Natural killer cell (primary cell): ENCODE measurements at regions not wholly inside any gene's neighbourhood (a gene's known extent, or its start where the extent isn't known, plus 50 kb on each side); places are given as distances from the start of the nearest gene placed in this dataset.

Experiments
- ATAC-seq, 3 donors: fragments of 150-1000 bp in 2 of 3; fragments of 200-7000 bp in 1 of 3; cut with Tn5 transposase; 1 replicate in 1 of 3; 2 replicates in 2 of 3; pipeline ENCODE4 v1.10.0; 2021; ENCODE audit warnings: mild to moderate bottlenecking in 2 of 3, moderate library complexity in 2 of 3
- DNase-seq, 2 donors: peaks; one replicate each; pipeline versions ENCODE4 v3.0.0 to v3.0.0-alpha.2; 2013 to 2021; ENCODE audit warnings: mixed read lengths in 1 of 2
- H3K27ac ChIP-seq: one replicate; pipeline ENCODE4 v1.5.1; 2013; ENCODE audit warnings: mild to moderate bottlenecking, low read length
- H3K27me3 ChIP-seq: one replicate; pipeline ENCODE4 v1.6.1; 2013; ENCODE audit warnings: low read length; ENCODE audit not compliant: control insufficient read depth, insufficient read depth
- H3K36me3 ChIP-seq: one replicate; pipeline ENCODE4 v1.6.1; 2013; ENCODE audit warnings: low read length; ENCODE audit not compliant: control insufficient read depth, insufficient read depth
- H3K4me1 ChIP-seq: one replicate; pipeline ENCODE4 v1.6.1; 2013; ENCODE audit warnings: low read length; ENCODE audit not compliant: control insufficient read depth, insufficient read depth
- H3K4me3 ChIP-seq: one replicate; pipeline ENCODE4 v1.5.1; 2013; ENCODE audit warnings: low read length
- H3K9me3 ChIP-seq: one replicate; pipeline ENCODE4 v1.6.1; 2013; ENCODE audit warnings: low read length; ENCODE audit not compliant: control insufficient read depth, insufficient read depth
- H3K27ac Mint-ChIP-seq, 2 donors: one replicate each; pipeline ENCODE4 v1.8.0; 2022; ENCODE audit warnings: mild to moderate bottlenecking in 2 of 2, mixed read lengths in 2 of 2, moderate library complexity in 1 of 2
- H3K27me3 Mint-ChIP-seq, 2 donors: one replicate each; pipeline ENCODE4 v1.8.0; 2022; ENCODE audit warnings: low read depth in 2 of 2, mixed read lengths in 2 of 2
- H3K36me3 Mint-ChIP-seq: one replicate; pipeline ENCODE4 v1.8.0; 2022; ENCODE audit warnings: mixed read lengths
- H3K4me1 Mint-ChIP-seq, 2 donors: one replicate each; pipeline ENCODE4 v1.8.0; 2022; ENCODE audit warnings: mixed read lengths in 2 of 2
- H3K4me3 Mint-ChIP-seq: one replicate; pipeline ENCODE4 v1.8.0; 2022; ENCODE audit warnings: mild to moderate bottlenecking, moderate library complexity, mixed read lengths
- H3K9me3 Mint-ChIP-seq, 2 donors: one replicate each; pipeline ENCODE4 v1.8.0; 2022; ENCODE audit warnings: mixed read lengths in 2 of 2
- CTCF ChIP-seq: fragments of 200-600 bp; IDR thresholded peaks from one replicate; pipeline ENCODE4 v1.8.0; 2022; ENCODE audit warnings: antibody characterized with exemption
- WGBS: methylation state at CpG from one replicate; pipeline ENCODE4 v1.1.7; 2013; ENCODE audit warnings: missing lambda C conversion rate; ENCODE audit not compliant: insufficient coverage; 5-methylcytosine and 5-hydroxymethylcytosine counted together
- intact Hi-C: fragments of 100-400 bp; cut with micrococcal nuclease; formaldehyde crosslinking; loops from one replicate; pipeline ENCODE4 v1.14.2; 2022

DNA sequence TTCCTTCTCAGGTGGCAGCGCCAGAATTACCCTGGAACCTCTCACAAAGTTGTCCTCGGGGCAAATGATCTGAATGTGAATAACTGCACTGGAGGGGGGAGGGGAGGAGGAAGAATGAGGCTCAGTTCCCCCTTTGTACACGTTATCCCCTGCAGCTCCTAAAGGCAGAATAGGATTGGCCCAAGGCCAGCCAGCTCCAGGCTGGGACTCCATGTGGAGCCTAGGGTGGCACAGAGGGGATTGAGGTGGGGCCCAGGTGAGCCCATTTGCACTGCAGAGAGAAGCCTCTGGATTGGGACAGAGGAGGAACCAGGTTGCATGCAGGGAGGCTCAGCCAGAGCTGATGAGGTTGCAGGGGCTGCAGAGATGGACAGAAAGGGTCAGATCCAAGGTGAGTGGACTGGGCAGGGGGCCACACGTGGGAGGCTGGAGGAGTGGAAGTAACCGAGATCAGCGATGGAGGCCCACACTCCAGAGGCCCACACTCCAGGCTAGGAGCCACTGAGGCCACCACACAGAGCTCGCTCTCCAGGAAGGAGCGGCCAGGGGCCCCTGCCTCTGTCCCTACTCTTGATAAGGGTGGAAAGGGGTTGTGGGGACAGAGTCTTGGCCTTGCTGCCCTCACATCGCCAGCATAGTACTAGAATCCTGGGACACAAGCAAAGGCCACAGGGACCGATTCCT lies 78.6 kb downstream of the RBFOX3 start:
- H3K4me1 ChIP-seq: no peaks in the 10 kb centered on the region
- H3K9me3 Mint-ChIP-seq: no peaks in the 10 kb centered on the region
- intact Hi-C loops: no loop called here
- no peaks in the 10 kb centered on the region for H3K9me3 ChIP-seq
- peaks cover 0 to 14% of the 10 kb centered on the region in 2 donors for H3K4me1 Mint-ChIP-seq
- no peaks in the 10 kb centered on the region for H3K36me3 ChIP-seq
- H3K27ac ChIP-seq: no peak overlapping the region
- no peak for DNase-seq
- no peak for ATAC-seq
- 82% methylated on average over 10 of the region's 10 CpGs for WGBS
- TF ChIP-seq CTCF: no peak
- H3K27me3 ChIP-seq: no peaks in the 10 kb centered on the region
- H3K4me3 ChIP-seq: no peak overlapping the region
- no peaks in the 10 kb centered on the region for H3K36me3 Mint-ChIP-seq
- H3K27me3 Mint-ChIP-seq: peaks cover 3 to 6% of the 10 kb centered on the region in 2 donors
- no peak overlapping the region for H3K27ac Mint-ChIP-seq
- no peak overlapping the region for H3K4me3 Mint-ChIP-seq

- Mint-ChIP-seq H3K4me1 (peaks cover 0 to 11% of the 10 kb centered on the region in 2 donors), H3K4me3 (no peak overlapping the region), H3K9me3 (no peaks in the 10 kb centered on the region), H3K27ac (no peak overlapping the region), H3K27me3 (peaks cover 6 to 9% of the 10 kb centered on the region in 2 donors), H3K36me3 (no peaks in the 10 kb centered on the region)
- WGBS: 90% methylated on average over 30 of the region's 30 CpGs
- H3K4me3 ChIP-seq: no peak overlapping the region
- intact Hi-C loops: no loop called here
- TF ChIP-seq CTCF: no peak
- H3K36me3 ChIP-seq: no peaks in the 10 kb centered on the region
- DNase-seq (no peak), ATAC-seq (no peak)
- H3K27ac ChIP-seq: no peak overlapping the region
- no peaks in the 10 kb centered on the region for H3K4me1 ChIP-seq
- no peaks in the 10 kb centered on the region for H3K9me3 ChIP-seq
- H3K27me3 ChIP-seq: no peaks in the 10 kb centered on the region
Measured at GRCh38 chr17:79531191-79532095, 79.4 kb downstream of the RBFOX3 start.

DNA sequence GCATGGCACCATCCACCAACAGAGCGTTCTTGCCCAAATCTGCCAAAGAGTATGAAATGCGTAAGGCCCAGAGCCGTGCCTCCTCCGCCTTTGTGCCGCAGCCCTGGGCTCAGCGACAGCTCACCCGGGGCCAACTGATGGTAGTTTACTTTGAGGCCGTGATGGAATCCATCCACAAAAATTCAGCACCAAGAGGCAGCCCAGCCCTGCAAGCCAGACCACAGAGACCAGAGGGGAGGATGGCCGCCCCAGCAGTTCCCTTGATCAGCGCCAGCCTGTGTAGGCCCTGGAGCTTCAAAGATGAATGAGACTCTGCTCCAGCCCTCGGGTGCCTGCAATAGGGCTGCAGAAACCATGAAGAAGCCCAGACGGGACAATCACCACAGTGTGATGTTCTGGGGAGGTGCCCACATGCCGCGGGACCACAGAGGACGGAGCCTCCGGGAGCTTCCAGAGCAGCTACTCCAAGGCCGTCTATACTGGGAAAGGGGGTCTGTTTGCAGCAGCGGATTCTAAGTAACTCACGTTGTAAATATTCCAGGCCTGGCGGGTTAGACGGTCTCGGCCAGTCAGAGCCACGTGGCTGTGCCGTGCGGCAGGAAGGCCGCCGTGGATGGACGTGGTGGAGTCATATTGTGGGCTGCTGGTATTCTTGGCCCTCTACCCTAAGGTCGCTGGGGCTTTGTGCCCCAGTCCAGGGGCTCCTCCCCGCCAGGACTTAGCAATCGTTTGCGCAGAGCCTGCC lies 80.3 kb downstream of the RBFOX3 start:
- intact Hi-C loops: no loop called here
- Mint-ChIP-seq H3K9me3 (no peaks in the 10 kb centered on the region), H3K4me3 (no peak overlapping the region), H3K4me1 (peaks cover 0 to 11% of the 10 kb centered on the region in 2 donors), H3K27me3 (peaks cover 6 to 9% of the 10 kb centered on the region in 2 donors), H3K36me3 (no peaks in the 10 kb centered on the region), H3K27ac (no peak overlapping the region)
- no peak for DNase-seq
- ATAC-seq: no peak
- no peak for TF ChIP-seq CTCF
- WGBS: 88% methylated on average over 32 of the region's 32 CpGs
- H3K4me3 ChIP-seq: no peak overlapping the region
- H3K4me1 ChIP-seq: no peaks in the 10 kb centered on the region
- no peaks in the 10 kb centered on the region for H3K9me3 ChIP-seq
- no peaks in the 10 kb centered on the region for H3K27me3 ChIP-seq
- no peaks in the 10 kb centered on the region for H3K36me3 ChIP-seq
- H3K27ac ChIP-seq: no peak overlapping the region
